ENCODE measurements at regions not wholly inside any gene's neighbourhood (a gene's known extent, or its start where the extent isn't known, plus 50 kb on each side); places are given as distances from the start of the nearest gene placed in this dataset.

DNA sequence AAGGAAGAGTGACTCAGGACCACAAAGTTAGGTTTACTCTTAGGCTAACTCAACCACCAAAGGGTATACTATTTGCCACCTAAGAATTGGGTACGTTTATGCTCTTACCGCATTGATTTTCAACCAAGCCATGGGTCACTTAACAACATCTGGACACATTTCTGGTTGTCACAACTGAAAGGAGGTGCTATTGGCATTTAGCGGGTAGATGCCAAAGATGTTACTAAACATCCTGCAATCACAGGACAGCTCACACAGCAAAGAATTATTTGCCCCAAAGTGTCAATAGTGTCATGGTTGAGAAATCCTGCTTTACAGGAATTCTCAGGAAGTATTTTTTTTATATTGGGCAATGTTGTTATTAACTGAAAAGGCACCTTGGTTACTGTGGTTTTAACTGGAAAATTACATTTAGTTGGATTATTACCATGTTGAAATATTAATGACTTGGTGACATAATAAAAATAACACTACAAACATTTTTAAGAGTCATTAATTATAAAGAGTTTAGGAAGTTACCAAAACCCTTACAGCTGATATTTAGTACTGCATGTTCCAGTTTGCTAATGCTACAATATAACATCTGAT is 185.0 kb upstream of the TMEM196 start:
- TF ChIP-seq, protein P1, sequence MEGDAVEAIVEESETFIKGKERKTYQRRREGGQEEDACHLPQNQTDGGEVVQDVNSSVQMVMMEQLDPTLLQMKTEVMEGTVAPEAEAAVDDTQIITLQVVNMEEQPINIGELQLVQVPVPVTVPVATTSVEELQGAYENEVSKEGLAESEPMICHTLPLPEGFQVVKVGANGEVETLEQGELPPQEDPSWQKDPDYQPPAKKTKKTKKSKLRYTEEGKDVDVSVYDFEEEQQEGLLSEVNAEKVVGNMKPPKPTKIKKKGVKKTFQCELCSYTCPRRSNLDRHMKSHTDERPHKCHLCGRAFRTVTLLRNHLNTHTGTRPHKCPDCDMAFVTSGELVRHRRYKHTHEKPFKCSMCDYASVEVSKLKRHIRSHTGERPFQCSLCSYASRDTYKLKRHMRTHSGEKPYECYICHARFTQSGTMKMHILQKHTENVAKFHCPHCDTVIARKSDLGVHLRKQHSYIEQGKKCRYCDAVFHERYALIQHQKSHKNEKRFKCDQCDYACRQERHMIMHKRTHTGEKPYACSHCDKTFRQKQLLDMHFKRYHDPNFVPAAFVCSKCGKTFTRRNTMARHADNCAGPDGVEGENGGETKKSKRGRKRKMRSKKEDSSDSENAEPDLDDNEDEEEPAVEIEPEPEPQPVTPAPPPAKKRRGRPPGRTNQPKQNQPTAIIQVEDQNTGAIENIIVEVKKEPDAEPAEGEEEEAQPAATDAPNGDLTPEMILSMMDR (IDR thresholded peaks at IDR 0.05; ENCODE audit: low read length), result no peak
- no peak for TF ChIP-seq EZH2 (IDR thresholded peaks at IDR 0.05; ENCODE audit: borderline replicate concordance, low read length)
